ENCODE measurements at regions not wholly inside any gene's neighbourhood (a gene's known extent, or its start where the extent isn't known, plus 50 kb on each side); places are given as distances from the start of the nearest gene placed in this dataset.

- DNase-seq (ENCODE audit: low read depth in 3 of 3) = no peak
These were observed 395.5 kb upstream of the NBEA start for GRCh38 chr13:34546344-34547250.

- no peak for DNase-seq (ENCODE audit: low read depth in 3 of 3)
These were observed 394.1 kb upstream of the NBEA start for GRCh38 chr13:34547929-34548328.

GRCh38 chr13:34553376-34553775 is 388.7 kb upstream of the NBEA start:
- no peak for DNase-seq (ENCODE audit: low read depth in 3 of 3)

- DNase-seq (ENCODE audit: low read depth in 3 of 3) = no peak
These were observed 386.1 kb upstream of the NBEA start for GRCh38 chr13:34555988-34556387.

- no peak for DNase-seq (ENCODE audit: low read depth in 3 of 3)
These were observed 381.0 kb upstream of the NBEA start for GRCh38 chr13:34561033-34561432.

GRCh38 chr13:34567597-34567996 is 374.5 kb upstream of the NBEA start:
- no peak for DNase-seq (ENCODE audit: low read depth in 3 of 3)

- no peak for DNase-seq (ENCODE audit: low read depth in 3 of 3)
These were observed 371.2 kb upstream of the NBEA start for GRCh38 chr13:34570698-34571353.

GRCh38 chr13:34571716-34572115 is 370.4 kb upstream of the NBEA start:
- no peak for DNase-seq (ENCODE audit: low read depth in 3 of 3)

GRCh38 chr13:34577051-34577450 is 365.0 kb upstream of the NBEA start:
- DNase-seq (ENCODE audit: low read depth in 3 of 3) = no peak

- no peak for DNase-seq (ENCODE audit: low read depth in 3 of 3)
These were observed 363.6 kb upstream of the NBEA start for GRCh38 chr13:34578471-34578870.

GRCh38 chr13:34578917-34579316 is 363.2 kb upstream of the NBEA start:
- no peak for DNase-seq (ENCODE audit: low read depth in 3 of 3)

- no peak for DNase-seq (ENCODE audit: low read depth in 3 of 3)
These were observed 358.9 kb upstream of the NBEA start for GRCh38 chr13:34583181-34583580.

GRCh38 chr13:34587576-34587975 is 354.5 kb upstream of the NBEA start:
- no peak for DNase-seq (ENCODE audit: low read depth in 3 of 3)

- DNase-seq (ENCODE audit: low read depth in 3 of 3) = no peak
These were observed 353.7 kb upstream of the NBEA start for GRCh38 chr13:34588362-34588761.

- no peak for DNase-seq (ENCODE audit: low read depth in 3 of 3)
These were observed 352.5 kb upstream of the NBEA start for GRCh38 chr13:34589581-34589980.

GRCh38 chr13:34591129-34591528 is 350.9 kb upstream of the NBEA start:
- DNase-seq (ENCODE audit: low read depth in 3 of 3) = no peak

GRCh38 chr13:34591900-34592529 is 350.1 kb upstream of the NBEA start:
- no peak for DNase-seq (ENCODE audit: low read depth in 3 of 3)

GRCh38 chr13:34593658-34594057 is 348.4 kb upstream of the NBEA start:
- DNase-seq (ENCODE audit: low read depth in 3 of 3) = no peak

GRCh38 chr13:34594507-34594906 is 347.6 kb upstream of the NBEA start:
- no peak for DNase-seq (ENCODE audit: low read depth in 3 of 3)

GRCh38 chr13:34608331-34608730 is 333.7 kb upstream of the NBEA start:
- no peak for DNase-seq (ENCODE audit: low read depth in 3 of 3)

- DNase-seq (ENCODE audit: low read depth in 3 of 3) = no peak
These were observed 330.4 kb upstream of the NBEA start for GRCh38 chr13:34611671-34612070.

GRCh38 chr13:34617473-34618083 is 324.5 kb upstream of the NBEA start:
- no peak for DNase-seq (ENCODE audit: low read depth in 3 of 3)
